ENCODE measurements at regions not wholly inside any gene's neighbourhood (a gene's known extent, or its start where the extent isn't known, plus 50 kb on each side); places are given as distances from the start of the nearest gene placed in this dataset.

GRCh38 chr6:87881342-87881895 is 166.2 kb upstream of the SPACA1 start:
- Mint-ChIP-seq H3K27me3 (peaks cover 10 to 21% of the 10 kb centered on the region in 2 donors), H3K4me3 (no peak overlapping the region), H3K36me3 (no peaks in the 10 kb centered on the region), H3K9me3 (peaks cover 0 to 2% (median 0%) of the 10 kb centered on the region in 8 donors), H3K27ac (no peak overlapping the region), H3K4me1 (no peaks in the 10 kb centered on the region)
- Histone ChIP-seq H3K9me3 (ENCODE audit: control insufficient read depth in 1 of 2, low read length in 2 of 2) (no peaks in the 10 kb centered on the region), H3K4me1 (ENCODE audit: insufficient read depth, low read length) (no peaks in the 10 kb centered on the region), H3K27me3 (ENCODE audit: insufficient read depth, low read length) (no peaks in the 10 kb centered on the region), H3K27ac (ENCODE audit: low read depth, low read length) (no peak overlapping the region), H3K36me3 (ENCODE audit: insufficient read depth, low read length) (no peaks in the 10 kb centered on the region), H3K4me3 (ENCODE audit: low read length in 2 of 2) (no peak overlapping the region)
- intact Hi-C loops (cut with micrococcal nuclease): no loop called here
- ChIA-PET POLR2A (ENCODE audit: partially characterized antibody) (no interaction called here), CTCF (ENCODE audit: partially characterized antibody) (no interaction called here)
- DNase-seq: no peak

GRCh38 chr6:87879132-87879861 is 168.3 kb upstream of the SPACA1 start:
- Histone ChIP-seq H3K27me3 (ENCODE audit: insufficient read depth, low read length) (no peaks in the 10 kb centered on the region), H3K4me3 (ENCODE audit: low read length in 2 of 2) (no peak overlapping the region), H3K27ac (ENCODE audit: low read depth, low read length) (no peak overlapping the region), H3K36me3 (ENCODE audit: insufficient read depth, low read length) (no peaks in the 10 kb centered on the region), H3K9me3 (ENCODE audit: control insufficient read depth in 1 of 2, low read length in 2 of 2) (no peaks in the 10 kb centered on the region), H3K4me1 (ENCODE audit: insufficient read depth, low read length) (no peaks in the 10 kb centered on the region)
- H3K4me1 Mint-ChIP-seq: no peaks in the 10 kb centered on the region
- H3K4me3 Mint-ChIP-seq: no peak overlapping the region
- H3K27me3 Mint-ChIP-seq: peaks cover 20 to 24% of the 10 kb centered on the region in 2 donors
- H3K9me3 Mint-ChIP-seq: no peaks in the 10 kb centered on the region
- ChIA-PET POLR2A (ENCODE audit: partially characterized antibody) (no interaction called here), CTCF (ENCODE audit: partially characterized antibody) (no interaction called here)
- H3K27ac Mint-ChIP-seq: no peak overlapping the region
- DNase-seq: no peak
- intact Hi-C loops (cut with micrococcal nuclease): no loop called here
- H3K36me3 Mint-ChIP-seq: no peaks in the 10 kb centered on the region

- H3K27ac ChIP-seq (ENCODE audit: low read depth, low read length): no peak overlapping the region
- Mint-ChIP-seq H3K27ac (no peak overlapping the region), H3K36me3 (no peaks in the 10 kb centered on the region), H3K27me3 (peaks cover 23 to 24% of the 10 kb centered on the region in 2 donors), H3K9me3 (no peaks in the 10 kb centered on the region), H3K4me3 (no peak overlapping the region), H3K4me1 (no peaks in the 10 kb centered on the region)
- ChIA-PET POLR2A (ENCODE audit: partially characterized antibody) (no interaction called here), CTCF (ENCODE audit: partially characterized antibody) (no interaction called here)
- no peak overlapping the region for H3K4me3 ChIP-seq (ENCODE audit: low read length in 2 of 2)
- intact Hi-C loops (cut with micrococcal nuclease): no loop called here
- H3K36me3 ChIP-seq (ENCODE audit: insufficient read depth, low read length): no peaks in the 10 kb centered on the region
- H3K27me3 ChIP-seq (ENCODE audit: insufficient read depth, low read length): no peaks in the 10 kb centered on the region
- no peaks in the 10 kb centered on the region for H3K9me3 ChIP-seq (ENCODE audit: control insufficient read depth in 1 of 2, low read length in 2 of 2)
- no peak for DNase-seq
- H3K4me1 ChIP-seq (ENCODE audit: insufficient read depth, low read length): no peaks in the 10 kb centered on the region
These were observed 171.9 kb upstream of the SPACA1 start for GRCh38 chr6:87875781-87876180.

- intact Hi-C loops (cut with micrococcal nuclease): no loop called here
- Mint-ChIP-seq H3K4me3 (no peak overlapping the region), H3K9me3 (no peaks in the 10 kb centered on the region), H3K27ac (no peak overlapping the region), H3K4me1 (no peaks in the 10 kb centered on the region), H3K27me3 (peaks cover 19 to 23% of the 10 kb centered on the region in 2 donors), H3K36me3 (no peaks in the 10 kb centered on the region)
- Histone ChIP-seq H3K27me3 (ENCODE audit: insufficient read depth, low read length) (no peaks in the 10 kb centered on the region), H3K27ac (ENCODE audit: low read depth, low read length) (no peak overlapping the region), H3K36me3 (ENCODE audit: insufficient read depth, low read length) (no peaks in the 10 kb centered on the region), H3K9me3 (ENCODE audit: control insufficient read depth in 1 of 2, low read length in 2 of 2) (no peaks in the 10 kb centered on the region), H3K4me3 (ENCODE audit: low read length in 2 of 2) (no peak overlapping the region), H3K4me1 (ENCODE audit: insufficient read depth, low read length) (no peaks in the 10 kb centered on the region)
- ChIA-PET POLR2A (ENCODE audit: partially characterized antibody) (no interaction called here), CTCF (ENCODE audit: partially characterized antibody) (no interaction called here)
- no peak for DNase-seq
These were observed 171.5 kb upstream of the AKIRIN2 start for GRCh38 chr6:87873556-87873955.

- no peaks in the 10 kb centered on the region for H3K27me3 ChIP-seq (ENCODE audit: insufficient read depth, low read length)
- no peaks in the 10 kb centered on the region for H3K36me3 Mint-ChIP-seq
- peaks cover 8 to 10% of the 10 kb centered on the region in 2 donors for H3K27me3 Mint-ChIP-seq
- CTCF ChIA-PET (ENCODE audit: partially characterized antibody): interaction anchor here (0.8 kb wide), 1 partner anchor 38 kb away, joined by 3 read pairs; no protein-coding TSS in a partner anchor
- H3K27ac Mint-ChIP-seq: no peak overlapping the region
- peaks cover 0 to 3% (median 0%) of the 10 kb centered on the region in 8 donors for H3K9me3 Mint-ChIP-seq
- no peaks in the 10 kb centered on the region for H3K9me3 ChIP-seq (ENCODE audit: control insufficient read depth in 1 of 2, low read length in 2 of 2)
- no peak overlapping the region for H3K4me3 Mint-ChIP-seq
- intact Hi-C loops (cut with micrococcal nuclease): no loop called here
- no peak overlapping the region for H3K27ac ChIP-seq (ENCODE audit: low read depth, low read length)
- H3K4me1 ChIP-seq (ENCODE audit: insufficient read depth, low read length): no peaks in the 10 kb centered on the region
- no peaks in the 10 kb centered on the region for H3K4me1 Mint-ChIP-seq
- no peak for DNase-seq
- no peaks in the 10 kb centered on the region for H3K36me3 ChIP-seq (ENCODE audit: insufficient read depth, low read length)
- POLR2A ChIA-PET (ENCODE audit: partially characterized antibody): no interaction called here
- H3K4me3 ChIP-seq (ENCODE audit: low read length in 2 of 2): no peak overlapping the region
These were observed 168.5 kb upstream of the AKIRIN2 start for GRCh38 chr6:87870556-87870955.

GRCh38 chr6:87869064-87869905 is 167.3 kb upstream of the AKIRIN2 start:
- intact Hi-C loops (cut with micrococcal nuclease): no loop called here

GRCh38 chr6:87860902-87861301 is 158.9 kb upstream of the AKIRIN2 start:
- Histone ChIP-seq H3K27me3 (ENCODE audit: insufficient read depth, low read length) (no peaks in the 10 kb centered on the region), H3K27ac (ENCODE audit: low read depth, low read length) (no peak overlapping the region), H3K4me3 (ENCODE audit: low read length in 2 of 2) (no peak overlapping the region), H3K9me3 (ENCODE audit: control insufficient read depth in 1 of 2, low read length in 2 of 2) (no peaks in the 10 kb centered on the region), H3K4me1 (ENCODE audit: insufficient read depth, low read length) (no peaks in the 10 kb centered on the region), H3K36me3 (ENCODE audit: insufficient read depth, low read length) (no peaks in the 10 kb centered on the region)
- intact Hi-C loops (cut with micrococcal nuclease): no loop called here
- ChIA-PET CTCF (ENCODE audit: partially characterized antibody) (no interaction called here), POLR2A (ENCODE audit: partially characterized antibody) (no interaction called here)
- Mint-ChIP-seq H3K27ac (no peak overlapping the region), H3K4me3 (no peak overlapping the region), H3K36me3 (no peaks in the 10 kb centered on the region), H3K27me3 (peaks cover 2 to 9% of the 10 kb centered on the region in 2 donors), H3K4me1 (no peaks in the 10 kb centered on the region), H3K9me3 (peaks cover 0 to 4% (median 2%) of the 10 kb centered on the region in 8 donors)
- no peak for DNase-seq

More at GRCh38 chr6:87869064-87869905, 167.3 kb upstream of the AKIRIN2 start:
- DNase-seq: no peak
- H3K36me3 ChIP-seq (ENCODE audit: insufficient read depth, low read length): no peaks in the 10 kb centered on the region
- H3K4me1 Mint-ChIP-seq: no peaks in the 10 kb centered on the region
- no peaks in the 10 kb centered on the region for H3K4me1 ChIP-seq (ENCODE audit: insufficient read depth, low read length)
- no peaks in the 10 kb centered on the region for H3K9me3 ChIP-seq (ENCODE audit: control insufficient read depth in 1 of 2, low read length in 2 of 2)
- no peaks in the 10 kb centered on the region for H3K27me3 ChIP-seq (ENCODE audit: insufficient read depth, low read length)
- no peak overlapping the region for H3K4me3 Mint-ChIP-seq
- peaks cover 5 to 8% of the 10 kb centered on the region in 2 donors for H3K27me3 Mint-ChIP-seq
- no peak overlapping the region for H3K4me3 ChIP-seq (ENCODE audit: low read length in 2 of 2)
- no peak overlapping the region for H3K27ac Mint-ChIP-seq
- no peaks in the 10 kb centered on the region for H3K36me3 Mint-ChIP-seq
- POLR2A ChIA-PET (ENCODE audit: partially characterized antibody): no interaction called here
- peaks cover 0 to 3% (median 0%) of the 10 kb centered on the region in 8 donors for H3K9me3 Mint-ChIP-seq
- no peak overlapping the region for H3K27ac ChIP-seq (ENCODE audit: low read depth, low read length)
- CTCF ChIA-PET (ENCODE audit: partially characterized antibody): no interaction called here

All from CD4-positive, alpha-beta memory T cell (primary cell).